Loucy (cell line): ENCODE measurements at regions not wholly inside any gene's neighbourhood (a gene's known extent, or its start where the extent isn't known, plus 50 kb on each side); places are given as distances from the start of the nearest gene placed in this dataset.

ENCODE experiments used
- EZH2phosphoT487 ChIP-seq: fragments of 200-600 bp; IDR thresholded peaks from 2 replicates; pipeline ENCODE4 v1.6.1; 2018; ENCODE audit warnings: antibody characterized with exemption, mild to moderate bottlenecking, moderate library complexity, borderline replicate concordance
- TF ChIP-seq, protein P1 (sequence below): fragments of 200-600 bp; sonication (generic); conservative IDR thresholded peaks from 2 replicates; pipeline ENCODE4 v1.5.1; 2014; ENCODE audit warnings: mild to moderate bottlenecking, antibody characterized with exemption, low read length

DNA sequence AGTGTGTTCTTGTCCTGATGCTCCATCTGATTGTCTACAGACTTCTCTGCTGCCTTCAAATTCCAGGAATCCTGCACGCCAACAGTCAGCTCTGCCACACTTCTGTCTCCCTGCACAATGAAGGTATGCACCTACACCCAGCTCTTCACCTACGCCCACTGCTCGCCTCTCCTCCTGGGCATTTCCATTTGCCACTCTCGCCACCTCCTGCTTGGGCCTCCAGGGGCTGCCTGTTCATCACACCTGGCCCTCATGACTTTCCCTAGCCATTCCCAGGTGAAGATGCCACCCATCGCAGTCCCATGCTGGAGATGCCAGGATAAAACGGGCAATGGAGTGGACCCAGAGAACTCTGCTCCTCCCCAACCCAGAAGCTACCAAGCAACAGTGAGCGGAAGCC, 96.5 kb upstream of the ATP1A1 start:
- TF ChIP-seq, protein P1, sequence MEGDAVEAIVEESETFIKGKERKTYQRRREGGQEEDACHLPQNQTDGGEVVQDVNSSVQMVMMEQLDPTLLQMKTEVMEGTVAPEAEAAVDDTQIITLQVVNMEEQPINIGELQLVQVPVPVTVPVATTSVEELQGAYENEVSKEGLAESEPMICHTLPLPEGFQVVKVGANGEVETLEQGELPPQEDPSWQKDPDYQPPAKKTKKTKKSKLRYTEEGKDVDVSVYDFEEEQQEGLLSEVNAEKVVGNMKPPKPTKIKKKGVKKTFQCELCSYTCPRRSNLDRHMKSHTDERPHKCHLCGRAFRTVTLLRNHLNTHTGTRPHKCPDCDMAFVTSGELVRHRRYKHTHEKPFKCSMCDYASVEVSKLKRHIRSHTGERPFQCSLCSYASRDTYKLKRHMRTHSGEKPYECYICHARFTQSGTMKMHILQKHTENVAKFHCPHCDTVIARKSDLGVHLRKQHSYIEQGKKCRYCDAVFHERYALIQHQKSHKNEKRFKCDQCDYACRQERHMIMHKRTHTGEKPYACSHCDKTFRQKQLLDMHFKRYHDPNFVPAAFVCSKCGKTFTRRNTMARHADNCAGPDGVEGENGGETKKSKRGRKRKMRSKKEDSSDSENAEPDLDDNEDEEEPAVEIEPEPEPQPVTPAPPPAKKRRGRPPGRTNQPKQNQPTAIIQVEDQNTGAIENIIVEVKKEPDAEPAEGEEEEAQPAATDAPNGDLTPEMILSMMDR = no peak
- no peak for TF ChIP-seq EZH2phosphoT487
